NCI-H2227 treated with DMSO at 0.1 percent for 48 hours (cell line): ENCODE measurements at regions not wholly inside any gene's neighbourhood (a gene's known extent, or its start where the extent isn't known, plus 50 kb on each side); places are given as distances from the start of the nearest gene placed in this dataset.
"Not testable (repeated sequence)": the region's sequence is repeated elsewhere in the genome, so short reads cannot be mapped to it uniquely, and the experiment has no call there.

Source experiments
- DNase-seq: peaks from one replicate; lab custom pipeline; 2025; lab: John Stamatoyannopoulos, UW

DNA sequence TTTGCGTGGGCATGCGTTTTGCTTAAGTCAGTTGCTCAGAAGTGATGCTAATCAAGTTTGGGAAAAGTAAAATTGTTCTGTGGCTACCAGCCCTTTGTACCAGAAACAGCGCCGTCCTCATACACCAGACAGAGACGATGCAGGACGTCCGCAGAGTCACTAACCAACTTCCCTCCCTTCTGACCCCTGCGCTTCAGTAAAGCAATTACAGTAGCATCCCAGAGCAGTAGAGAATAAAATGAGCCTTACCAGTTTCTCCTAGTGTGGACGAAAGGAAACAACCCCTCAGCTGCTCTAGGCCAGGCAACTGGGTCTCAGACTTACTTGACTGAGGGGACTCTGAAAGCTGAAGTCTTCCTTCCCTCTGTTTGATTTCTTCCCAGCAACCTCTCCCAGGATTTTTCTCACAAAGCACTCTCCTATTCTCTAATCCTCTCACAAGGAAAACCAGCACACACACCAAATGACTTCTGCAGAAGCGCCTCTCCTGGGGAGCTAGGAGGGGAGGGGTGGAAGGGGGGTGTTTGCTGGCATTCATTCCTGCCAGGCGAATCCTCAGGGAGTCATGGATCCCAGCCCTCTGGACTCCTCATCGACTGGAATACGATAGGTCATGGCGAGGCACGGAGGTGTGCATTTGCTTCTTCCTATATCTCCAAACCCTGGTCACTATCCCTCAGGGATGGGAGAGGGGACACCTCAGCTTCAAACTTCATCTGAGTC, 56.0 kb upstream of the MID1 start:
- DNase-seq = no peak

DNA sequence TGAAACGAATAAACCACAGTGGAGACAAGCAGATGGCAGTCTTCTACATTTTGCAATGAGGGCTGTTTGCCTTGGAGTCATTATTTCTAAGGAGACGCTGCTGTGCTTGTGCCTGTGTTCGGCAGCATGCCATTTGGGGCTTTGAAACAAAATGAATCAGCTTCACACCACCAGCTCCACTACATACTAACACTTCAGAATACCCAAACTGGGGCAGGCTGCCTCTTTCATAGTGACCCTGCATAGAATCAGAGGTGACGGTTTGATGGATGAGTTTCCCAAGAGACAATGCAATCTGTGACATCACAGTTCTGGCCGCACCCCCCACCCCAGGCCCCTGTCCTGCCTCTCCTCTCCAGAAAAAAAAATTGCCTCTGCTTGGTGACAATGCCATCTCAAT, 57.1 kb upstream of the MID1 start:
- no peak for DNase-seq

DNA sequence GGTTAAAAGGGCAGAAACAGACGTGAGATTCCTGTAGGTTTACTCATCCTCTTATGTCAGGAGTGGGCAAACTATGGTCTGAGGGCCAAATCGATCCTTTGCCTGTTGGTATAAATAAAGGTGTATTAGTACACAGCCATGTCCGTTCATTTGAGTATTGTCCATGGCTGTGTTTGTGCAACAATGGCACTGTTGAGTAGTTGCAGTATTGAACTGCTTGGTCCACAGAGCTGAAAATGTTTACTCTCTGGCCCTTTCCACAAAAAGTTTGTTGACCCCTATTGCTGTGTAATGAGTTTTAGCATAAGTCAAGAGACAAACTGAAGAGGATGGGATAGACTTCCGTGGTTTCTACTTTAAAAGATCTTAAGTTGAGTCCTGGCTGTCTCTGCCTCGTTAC, 59.0 kb upstream of the MID1 start:
- no peak for DNase-seq

GRCh38 chrX:10681167-10681566, 60.8 kb upstream of the MID1 start:
- no peak for DNase-seq

GRCh38 chrX:10683631-10684030, 63.2 kb upstream of the MID1 start:
- not testable (repeated sequence) for DNase-seq

DNA sequence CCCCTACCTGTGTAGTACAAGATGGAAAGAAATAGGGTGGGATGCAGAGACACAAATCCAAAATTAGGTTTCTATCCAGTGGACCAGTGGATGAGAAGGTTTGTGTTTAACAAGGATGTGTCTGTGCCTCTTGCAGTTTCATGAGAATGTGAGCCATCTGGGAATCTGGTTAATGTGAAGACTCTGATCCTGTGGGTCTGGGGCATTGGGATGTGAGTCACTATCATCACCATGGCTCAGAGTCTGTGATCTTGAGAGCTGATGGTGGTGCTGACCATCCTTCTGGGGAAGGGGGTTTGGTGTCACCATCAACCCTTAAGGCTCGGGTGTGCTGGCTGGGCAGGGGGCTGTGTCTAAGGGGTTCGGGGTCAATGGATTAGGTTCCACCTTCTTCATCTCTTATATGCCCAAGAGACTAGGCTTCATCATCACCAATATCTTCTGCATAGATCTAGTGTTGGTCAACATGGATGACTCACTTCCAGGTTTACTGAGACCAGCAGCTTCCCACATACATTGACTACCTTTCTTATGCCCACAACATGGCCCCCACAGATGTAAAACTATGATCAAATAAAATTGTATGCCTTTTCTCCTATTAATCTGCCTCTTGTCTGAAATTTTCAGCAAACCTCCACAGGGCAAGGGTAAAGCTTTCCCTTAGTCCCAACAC, 65.7 kb upstream of the MID1 start:
- no peak for DNase-seq

GRCh38 chrX:10691751-10692150, 71.4 kb upstream of the MID1 start:
- not testable (repeated sequence) for DNase-seq

DNA sequence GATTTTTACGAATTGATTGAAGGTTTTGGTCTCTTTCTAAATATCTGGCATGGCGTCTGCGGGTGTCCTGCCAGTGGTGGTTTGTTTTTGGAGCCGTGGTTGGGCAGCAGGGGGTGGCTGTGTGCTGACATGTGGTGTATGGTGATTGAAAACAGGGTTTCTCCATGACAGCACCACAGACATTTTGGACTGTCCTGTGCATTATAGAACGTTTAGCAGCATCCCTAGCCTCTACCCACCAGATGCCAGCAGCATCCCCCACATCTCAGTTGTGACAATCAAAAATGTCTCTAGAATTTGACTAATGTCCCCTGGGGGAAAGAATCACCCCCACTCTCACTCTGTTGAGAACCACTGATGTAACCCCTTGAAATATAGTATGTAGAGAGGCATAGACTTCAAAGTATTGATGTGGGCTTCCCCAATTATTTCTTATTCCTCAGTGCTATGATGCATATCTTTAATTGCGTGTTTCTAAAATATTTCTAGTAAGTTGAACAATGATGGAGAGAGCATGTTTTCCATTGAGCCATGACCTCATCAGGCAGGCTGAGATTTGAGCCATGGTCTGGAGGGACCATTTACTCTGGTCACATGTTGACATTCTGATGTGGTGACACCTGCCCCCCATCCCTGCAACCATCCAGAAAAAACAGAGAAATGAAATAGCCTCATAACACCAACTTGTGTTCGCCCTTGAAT, 77.4 kb upstream of the MID1 start:
- DNase-seq = no peak

- DNase-seq = no peak
These were observed 77.9 kb upstream of the MID1 start for GRCh38 chrX:10698318-10698640.

DNA sequence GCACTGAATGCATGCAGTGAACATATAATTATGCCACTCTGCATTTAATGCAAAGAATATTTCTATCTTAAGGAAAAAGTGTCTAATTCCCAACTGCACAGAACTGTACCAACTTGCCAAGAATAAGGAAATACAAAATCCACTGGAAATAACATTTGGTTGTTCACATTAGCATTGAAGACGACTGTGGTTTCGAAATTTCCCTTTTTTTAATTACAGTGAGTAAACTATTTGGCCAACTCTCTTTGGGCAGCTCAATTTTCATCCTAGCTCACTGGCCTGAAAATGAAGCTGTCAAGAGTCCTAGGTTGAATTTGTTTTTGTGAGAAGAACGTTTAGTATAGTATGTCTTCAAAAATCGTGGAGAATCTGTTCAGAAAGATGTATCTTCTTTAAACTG, 81.6 kb upstream of the MID1 start:
- no peak for DNase-seq

DNA sequence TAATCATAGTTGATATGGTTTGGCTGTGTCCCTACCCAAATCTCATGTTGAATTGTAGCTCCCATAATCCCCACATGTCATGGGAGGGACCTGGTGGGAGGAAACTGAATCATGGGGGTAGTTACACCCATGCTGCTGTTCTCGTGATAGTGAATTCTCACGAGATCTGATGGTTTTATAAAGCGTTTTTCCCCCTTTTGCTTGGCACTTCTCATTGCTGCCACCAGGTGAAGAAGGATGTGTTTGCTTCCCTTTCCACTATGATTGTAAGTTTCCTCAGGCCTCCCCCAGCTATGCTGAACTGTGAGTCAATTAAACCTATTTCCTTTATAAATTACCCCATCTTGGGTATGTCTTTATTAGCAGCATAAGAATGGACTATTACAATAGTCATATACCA, 86.0 kb upstream of the MID1 start:
- not testable (repeated sequence) for DNase-seq

GRCh38 chrX:10707773-10708172, 87.4 kb upstream of the MID1 start:
- DNase-seq = no peak

GRCh38 chrX:10709276-10709675, 88.9 kb upstream of the MID1 start:
- DNase-seq = no peak

GRCh38 chrX:10714531-10714930, 94.1 kb upstream of the MID1 start:
- no peak for DNase-seq

DNA sequence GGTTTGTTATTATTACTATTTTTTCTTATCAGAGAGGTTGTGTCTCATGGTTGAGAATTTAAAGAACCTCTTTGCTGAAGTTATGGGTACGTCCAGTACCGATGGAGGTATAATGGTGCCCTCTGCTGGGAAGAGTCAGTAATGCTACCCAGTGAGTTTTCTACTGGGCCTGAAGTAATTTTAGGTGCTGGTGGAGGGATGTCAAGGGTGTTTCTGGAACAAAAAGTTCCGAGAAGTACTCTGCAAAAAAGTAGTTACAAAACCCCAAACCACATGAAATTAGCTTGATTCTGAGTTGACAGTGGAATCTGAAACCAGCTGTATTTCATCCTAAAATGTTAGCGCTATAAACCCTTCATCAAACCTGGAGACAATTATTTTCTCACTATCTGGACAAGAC, 102.5 kb upstream of the MID1 start:
- peak; percentile 18 for DNase-seq

DNA sequence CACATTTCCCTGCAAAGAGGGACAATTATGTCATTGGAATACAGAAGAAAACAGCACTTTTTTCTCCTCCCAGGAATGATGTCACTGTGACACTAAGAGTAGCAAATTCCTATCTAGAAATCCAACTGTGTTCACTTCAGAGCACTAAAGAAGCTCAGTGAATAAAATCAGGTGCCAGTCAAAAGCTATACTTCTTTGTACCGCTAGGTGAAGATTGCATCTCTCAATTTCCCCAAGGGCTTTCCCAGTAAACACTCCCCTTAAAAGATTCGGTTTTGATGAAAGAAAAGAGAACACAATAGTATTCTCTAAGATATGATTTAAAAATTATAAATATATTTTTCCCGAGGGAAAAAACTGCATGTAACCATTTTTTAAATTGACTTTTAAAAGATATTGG, 104.7 kb upstream of the MID1 start:
- DNase-seq = no peak

DNA sequence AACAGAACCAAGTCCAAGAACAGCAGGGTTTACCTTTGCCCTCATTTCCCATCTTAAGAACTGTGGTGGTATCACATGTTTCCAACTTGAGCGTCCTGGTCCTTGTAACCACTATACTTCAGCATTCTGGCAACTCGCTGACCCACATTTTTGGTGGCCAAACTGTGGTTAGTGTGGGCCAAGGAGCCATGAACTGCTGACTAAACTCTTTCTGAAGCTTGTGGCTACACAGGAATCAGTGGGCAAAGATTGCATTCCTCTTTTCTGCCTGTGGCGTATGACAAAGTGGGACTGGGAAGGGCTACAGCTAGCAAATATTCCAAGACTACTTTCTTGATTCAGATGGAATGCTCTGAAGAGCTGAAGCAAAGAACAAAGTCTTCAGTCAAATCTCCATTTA, 106.3 kb upstream of the MID1 start:
- no peak for DNase-seq

GRCh38 chrX:10728806-10729389, 108.5 kb upstream of the MID1 start:
- no peak for DNase-seq

GRCh38 chrX:10739426-10739825, 119.0 kb upstream of the MID1 start:
- DNase-seq = no peak

DNA sequence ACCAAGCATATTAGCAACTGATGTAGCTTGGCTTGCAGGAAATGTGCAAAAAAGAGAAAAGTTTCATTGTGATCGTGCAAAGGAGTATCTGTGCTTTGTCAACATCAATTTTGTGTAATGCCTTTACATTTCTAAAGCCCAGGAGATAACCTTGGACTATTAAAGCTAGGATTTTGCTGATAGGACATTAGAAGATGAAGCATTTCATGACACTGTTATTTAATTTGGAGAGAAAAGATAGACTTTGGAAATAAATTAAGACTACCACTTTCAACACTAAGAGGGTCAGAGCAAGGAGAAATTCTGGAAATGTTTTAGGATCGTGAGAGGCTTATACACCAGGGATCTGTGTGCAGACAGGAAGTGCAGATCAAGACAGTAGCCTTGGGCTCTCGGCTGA, 120.6 kb upstream of the MID1 start:
- DNase-seq = no peak

GRCh38 chrX:10741550-10741949, 121.2 kb upstream of the MID1 start:
- no peak for DNase-seq

GRCh38 chrX:10743476-10743875, 123.1 kb upstream of the MID1 start:
- DNase-seq = no peak

- DNase-seq = no peak
These were observed 123.6 kb upstream of the MID1 start for GRCh38 chrX:10744007-10744406.
